ENCODE measurements at regions not wholly inside any gene's neighbourhood (a gene's known extent, or its start where the extent isn't known, plus 50 kb on each side); places are given as distances from the start of the nearest gene placed in this dataset.
"Not testable (repeated sequence)": the region's sequence is repeated elsewhere in the genome, so short reads cannot be mapped to it uniquely, and the experiment has no call there.

DNA sequence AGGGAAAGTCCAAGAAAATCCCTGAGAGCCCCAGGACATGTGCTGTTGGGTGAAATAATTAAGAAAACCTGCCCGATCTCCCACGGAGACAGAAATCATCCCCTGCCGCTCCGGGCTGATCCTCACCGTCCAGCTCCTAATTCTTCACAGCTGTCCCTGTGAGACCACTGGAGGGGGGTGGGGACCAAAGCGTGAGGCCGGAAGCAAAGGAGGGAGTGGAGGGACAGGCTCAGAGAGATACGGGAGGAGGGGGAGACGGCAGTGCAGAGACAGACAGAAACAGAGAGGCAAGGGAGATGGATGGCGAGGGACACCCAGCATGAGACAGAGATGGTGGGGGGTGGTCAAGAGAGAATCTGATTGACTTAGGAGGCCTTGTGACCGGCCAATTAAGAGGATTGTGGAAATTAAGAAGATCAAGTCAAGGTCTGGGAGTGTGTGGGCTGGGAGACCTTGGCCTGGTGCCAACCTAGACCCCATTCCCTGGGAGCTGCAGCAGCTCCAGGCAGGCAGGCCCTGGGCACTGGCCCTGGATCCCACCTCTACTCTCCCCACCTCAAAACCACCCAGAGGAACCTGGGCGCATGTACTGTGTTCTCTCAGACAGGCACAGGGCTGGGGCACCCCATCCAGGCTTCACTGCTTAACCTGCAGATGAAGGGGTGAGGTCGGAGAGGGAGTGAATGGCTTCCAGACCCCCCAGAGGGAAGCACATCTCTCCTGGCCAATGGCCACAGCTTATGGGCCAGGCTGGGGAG is 113.2 kb upstream of the ALDH1A3 start:
- no peak for DNase-seq (ENCODE audit: low read depth)

DNA sequence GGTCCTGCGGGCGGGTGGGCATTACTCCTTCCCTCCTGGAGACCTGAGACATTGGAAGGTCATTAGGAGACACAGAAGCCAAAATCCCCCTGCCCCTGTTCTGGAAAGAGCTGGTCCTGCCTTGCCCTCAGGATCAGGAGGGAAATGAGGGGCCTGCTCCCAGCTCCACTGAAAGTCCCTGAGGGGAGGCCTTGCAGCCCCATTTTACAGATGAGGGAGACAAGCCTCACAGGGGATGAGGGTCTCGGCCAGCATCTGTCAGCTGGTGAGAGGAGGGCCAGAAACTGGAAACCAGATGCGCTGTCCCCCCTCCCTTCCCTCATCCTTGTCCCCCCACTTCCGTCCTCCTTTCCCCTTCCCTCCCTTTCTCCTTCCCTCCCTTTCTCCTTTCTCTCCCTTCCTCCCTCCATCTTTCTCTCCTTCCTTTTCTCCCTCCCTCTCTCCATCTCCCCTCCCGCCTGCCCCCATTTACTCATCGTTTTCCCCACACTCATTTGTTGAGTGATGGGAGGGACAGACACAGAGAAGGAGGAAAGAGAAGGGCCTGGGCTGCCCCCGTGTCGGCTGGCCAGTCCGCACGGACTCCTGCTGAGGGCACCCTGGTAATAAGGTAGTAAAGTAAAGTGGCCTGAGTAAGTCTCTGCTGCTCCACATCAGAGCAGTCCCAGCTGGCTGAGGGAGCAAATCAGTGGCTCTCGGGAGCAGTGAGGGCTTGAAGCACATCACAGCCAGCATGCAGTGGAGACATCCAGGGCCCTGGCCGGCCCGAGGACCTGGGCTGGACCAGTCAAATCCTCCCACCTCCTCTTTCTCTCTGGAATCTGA is 112.4 kb upstream of the ALDH1A3 start:
- no peak for DNase-seq (ENCODE audit: low read depth)

DNA sequence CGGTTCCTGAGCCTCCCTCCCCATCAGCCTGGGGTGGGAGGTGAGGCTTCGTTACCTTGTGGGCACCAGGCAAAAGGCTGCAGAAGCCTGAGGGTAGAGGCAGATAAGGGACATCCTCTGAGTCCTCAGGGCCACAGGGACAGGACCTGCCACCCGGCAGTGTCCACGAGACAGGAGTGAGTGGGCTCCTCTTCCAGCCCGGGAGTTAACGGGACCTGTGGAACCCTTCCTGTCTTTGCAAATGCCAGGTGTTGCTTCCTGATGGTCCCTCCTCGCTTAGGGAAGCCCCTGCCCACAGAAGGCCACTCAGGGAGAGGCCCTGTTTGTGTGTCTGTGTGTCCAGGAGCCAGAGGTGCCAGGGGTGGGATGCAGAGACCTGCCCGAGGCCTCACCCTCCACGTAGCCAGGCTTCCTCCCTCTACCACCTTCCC is 111.1 kb upstream of the ALDH1A3 start:
- DNase-seq (ENCODE audit: low read depth), result no peak

DNA sequence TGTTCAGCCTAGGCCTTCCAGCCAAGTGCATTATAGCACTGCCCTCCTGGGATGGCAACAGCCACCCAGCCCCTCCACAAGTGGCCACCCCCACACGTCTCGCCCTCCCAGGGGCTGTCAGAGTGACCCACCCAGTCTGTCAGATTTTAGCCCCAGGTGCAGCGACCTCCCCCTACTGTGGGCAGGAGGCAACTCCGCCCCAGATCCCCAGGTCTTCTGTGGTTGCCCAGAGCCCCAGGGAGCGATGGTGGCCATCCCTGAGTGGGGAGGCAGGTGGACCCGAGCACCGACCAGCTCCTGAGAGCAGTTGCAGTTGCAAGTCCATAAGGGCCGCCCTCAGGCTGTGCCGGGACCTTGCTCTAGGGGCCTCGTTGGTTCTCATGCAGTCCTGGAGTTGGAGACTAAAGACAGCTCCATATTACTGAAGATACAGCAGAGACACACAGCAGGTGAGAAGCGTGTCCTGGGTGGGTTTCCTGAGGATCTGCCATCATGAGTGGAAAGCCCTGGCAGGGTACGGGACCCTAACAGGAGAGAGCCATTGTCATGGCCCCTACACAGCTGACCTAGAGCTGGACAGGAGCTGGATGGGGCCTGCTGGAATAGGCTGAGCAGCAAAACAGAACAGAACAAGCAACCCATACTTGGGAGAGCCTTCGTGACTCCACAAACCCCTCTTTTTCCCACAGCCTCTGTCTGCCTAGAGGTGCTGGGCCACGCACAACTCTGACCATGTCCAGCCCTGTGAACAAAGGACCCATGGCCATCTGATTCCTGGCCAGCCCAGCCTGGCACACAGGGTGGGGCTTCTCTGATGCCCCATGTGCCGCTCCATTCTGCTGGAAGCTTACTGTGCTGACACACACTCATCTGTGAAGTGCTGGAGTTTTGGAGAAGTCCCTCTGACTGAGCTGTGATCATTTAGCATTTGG is 110.3 kb upstream of the ALDH1A3 start:
- no peak for DNase-seq (ENCODE audit: low read depth)

DNA sequence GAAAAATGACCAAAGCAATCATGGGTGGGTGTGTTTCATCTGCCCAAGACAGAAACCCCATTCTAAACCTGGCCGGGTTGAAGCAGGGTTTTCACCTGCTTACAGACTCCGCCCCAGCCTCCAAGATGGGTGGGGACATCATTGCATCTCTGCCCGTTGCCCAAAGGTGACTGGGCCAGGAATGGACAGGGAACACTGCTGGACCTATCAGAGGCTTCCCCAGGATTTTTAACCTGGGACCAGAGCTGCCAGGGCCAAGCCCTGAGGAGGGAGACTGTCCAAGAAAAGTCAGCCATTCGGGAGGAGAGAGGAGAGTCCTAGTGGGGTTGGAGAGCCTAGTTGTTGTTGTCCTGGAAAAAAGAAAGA is 109.7 kb upstream of the ALDH1A3 start:
- no peak for DNase-seq (ENCODE audit: low read depth)

DNA sequence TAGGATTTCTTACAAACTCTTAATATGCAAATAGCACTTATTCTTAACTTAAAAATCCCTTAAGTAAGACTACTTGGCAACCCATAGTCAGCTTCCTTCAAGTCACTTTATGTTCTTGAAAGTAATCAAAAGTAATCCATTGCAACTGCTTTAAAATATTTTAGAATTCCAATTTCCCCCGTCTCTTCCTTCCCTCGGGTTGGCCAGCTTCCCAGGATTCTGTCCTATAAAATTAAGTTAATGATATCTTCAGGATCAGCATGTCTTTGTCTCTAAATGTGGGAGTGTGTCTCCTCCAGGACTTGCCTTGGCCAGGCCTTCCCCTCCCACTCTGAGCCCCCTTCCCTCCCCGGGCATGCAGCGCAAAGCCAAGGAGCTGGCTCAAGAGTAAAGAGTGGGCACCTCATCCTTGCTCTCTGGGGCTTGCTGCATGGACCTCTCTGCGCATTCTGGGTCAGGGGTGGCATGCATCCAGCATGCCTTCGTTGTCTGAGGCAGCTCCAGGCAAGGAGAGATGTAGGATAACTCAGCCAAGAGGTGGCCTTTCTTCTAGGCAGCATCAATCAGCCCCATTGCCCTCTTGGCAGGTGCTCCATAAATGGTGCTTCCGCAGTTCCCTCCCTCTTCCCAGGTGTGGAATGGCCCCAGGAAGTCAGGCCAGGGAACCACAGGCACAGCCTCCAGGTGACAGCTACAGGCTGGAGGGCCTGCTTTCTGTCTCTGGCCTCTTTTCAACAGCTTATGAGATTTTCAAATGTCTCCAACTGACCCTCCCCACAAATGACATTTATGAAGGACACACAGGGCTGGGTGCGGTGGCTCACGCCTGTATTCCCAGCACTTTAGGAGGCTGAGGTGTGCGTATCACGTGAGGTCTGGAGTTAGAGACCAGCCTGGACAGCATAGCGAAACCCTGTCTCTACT is 108.7 kb upstream of the ALDH1A3 start:
- DNase-seq (ENCODE audit: low read depth), result no peak

DNA sequence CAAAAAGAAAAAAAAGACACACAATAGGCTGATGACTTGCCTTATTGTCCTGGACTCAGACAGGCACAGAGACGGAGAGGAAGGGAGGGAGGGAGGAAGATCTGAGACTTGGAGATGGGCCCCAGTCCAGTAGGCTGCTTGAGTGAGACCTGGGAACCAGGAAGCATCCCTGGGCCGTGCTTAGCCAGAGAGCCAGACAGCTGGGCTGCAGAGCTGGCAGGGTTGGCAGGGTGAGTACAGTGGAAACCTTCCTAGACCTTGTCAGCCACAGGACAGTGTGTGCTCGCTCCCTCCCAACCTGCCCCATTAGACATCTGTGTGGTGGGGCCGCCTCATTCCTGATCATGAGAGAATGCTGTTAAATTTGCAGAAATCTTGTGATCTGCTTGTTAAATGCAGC is 107.9 kb upstream of the ALDH1A3 start:
- no peak for DNase-seq (ENCODE audit: low read depth)

DNA sequence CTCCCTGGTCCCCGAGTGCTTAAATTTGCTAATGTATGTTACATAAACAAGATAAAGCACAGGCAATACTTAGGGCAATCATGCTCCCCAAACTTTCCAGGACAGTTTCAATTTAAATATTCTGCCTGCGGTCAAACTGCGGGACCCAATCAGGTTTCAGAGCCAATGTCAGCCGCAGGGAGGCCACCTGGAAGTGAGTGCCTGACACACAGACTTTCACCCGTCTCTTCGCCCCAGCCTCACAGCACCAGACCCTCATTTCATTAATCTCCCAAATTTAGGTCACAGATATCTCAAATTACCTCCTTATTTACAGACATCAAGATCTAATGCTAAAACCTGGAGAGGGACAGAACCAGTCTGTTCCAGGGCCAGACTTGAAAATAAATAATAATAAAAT is 107.2 kb upstream of the ALDH1A3 start:
- DNase-seq (ENCODE audit: low read depth), result no peak

DNA sequence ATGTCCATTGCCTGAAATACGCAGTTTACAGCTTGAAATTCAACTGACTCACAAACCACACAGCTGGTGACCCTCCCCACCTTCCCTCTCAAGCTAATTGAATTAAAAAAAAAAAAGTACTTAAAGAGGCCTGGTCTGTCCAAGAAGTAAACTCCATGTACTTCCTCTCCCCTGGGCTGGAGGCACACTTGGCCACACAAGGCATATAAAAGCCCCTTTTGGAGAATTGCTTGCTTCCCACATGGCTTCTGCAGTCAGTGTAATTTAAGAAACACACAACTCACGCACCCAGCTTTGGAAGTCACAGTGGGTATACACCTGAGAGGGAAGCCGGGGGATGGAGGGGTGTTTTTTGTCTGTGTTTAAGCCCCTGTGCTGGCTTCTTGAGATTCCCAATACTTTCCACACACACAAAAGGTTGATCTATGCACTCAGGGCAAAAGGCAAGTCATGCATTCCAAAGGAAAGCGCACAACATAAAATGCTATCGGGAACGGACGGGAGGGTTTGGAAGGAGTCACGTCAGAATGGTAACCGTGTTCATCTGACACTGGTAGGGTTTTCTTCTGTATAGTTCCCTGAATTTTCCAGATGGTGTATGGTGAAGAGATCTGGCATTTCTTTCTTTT is 106.6 kb upstream of the ALDH1A3 start:
- no peak for DNase-seq (ENCODE audit: low read depth)

DNA sequence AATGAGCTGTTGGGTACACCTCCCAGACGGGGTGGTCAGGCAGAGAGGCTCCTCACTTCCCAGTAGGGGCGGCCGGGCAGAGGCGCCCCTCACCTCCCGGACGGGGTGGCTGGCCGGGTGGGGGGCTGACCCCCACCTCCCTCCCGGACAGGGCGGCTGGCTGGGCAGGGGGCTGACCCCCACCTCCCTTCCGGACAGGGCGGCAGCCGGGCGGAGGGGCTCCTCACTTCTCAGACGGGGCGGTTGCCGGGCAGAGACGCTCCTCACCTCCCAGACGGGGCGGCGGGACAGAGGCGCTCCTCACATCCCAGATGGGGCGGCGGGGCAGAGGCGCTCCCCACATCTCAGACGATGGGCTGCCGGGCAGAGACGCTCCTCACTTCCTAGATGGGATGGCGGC is 105.6 kb upstream of the ALDH1A3 start:
- not testable (repeated sequence) for DNase-seq (ENCODE audit: low read depth)

DNA sequence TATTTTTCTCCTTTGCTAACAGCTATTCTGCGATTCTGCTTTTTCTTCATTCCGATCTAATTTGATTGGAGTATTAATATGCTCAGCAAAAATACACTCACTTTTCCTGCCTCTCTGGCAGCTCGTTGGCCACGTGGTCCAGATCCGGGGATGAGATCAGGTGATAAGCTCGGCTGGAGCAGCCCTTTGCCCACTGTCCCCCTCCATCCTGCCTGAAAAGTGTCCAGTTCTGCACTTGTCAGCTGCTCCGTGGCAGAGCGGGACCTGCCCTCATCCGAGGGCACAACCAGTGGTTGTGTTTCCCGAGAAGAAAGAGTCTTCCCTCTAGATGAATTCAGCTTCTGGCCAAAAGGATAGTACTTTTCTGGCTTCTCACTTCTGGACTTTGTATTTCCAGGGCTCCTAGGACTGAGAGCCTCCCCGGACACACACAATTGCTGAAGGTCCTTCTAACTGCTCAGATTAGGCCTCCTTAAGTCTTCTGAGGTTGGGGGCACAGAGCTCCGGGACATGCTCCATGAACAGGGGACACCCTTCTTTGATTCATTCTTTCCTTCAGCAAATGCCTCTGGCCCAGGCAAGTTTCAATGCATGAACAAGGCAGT is 103.9 kb upstream of the ALDH1A3 start:
- DNase-seq (ENCODE audit: low read depth), result no peak

DNA sequence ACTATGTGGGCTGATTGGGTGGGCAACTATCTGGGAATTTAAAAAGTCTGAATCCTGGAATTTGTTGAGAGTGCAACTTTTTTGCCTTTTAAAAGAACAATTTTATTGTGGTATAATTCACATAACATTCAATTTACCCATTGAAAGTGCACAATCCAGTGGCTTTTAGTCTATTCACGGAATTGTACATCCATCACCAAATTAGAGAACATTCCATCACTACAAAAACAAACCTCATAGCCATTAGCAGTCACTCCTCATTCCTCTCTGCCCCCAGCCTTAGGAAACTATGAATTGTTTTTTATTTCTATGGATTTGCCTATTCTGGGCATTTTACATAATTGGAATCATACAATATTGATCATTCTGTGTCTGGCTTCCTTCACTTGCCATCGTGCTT is 101.8 kb upstream of the ALDH1A3 start:
- DNase-seq (ENCODE audit: low read depth), result no peak

DNA sequence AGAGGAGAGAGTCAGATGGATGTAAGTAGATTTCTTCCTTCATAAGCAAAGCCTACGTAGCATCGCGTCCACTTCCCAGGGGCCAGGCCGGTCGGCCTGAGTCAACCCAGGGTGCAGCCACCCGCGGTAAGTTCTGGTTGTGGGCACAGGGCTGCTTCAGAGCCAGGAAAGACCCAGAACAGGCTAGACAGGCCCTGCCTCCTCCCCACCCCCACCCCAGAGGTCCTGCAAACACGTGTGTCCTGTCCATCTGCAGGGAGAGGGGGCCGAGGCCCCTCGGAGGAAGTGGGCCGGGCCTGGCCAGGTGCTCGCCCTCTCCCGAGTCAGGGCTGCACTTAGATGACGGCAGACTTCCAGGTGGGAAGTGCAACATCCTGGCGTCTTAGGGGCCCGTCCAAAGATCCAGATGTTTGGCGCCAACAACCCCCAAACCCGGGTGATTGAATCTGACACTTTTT is 100.8 kb upstream of the ALDH1A3 start:
- DNase-seq (ENCODE audit: low read depth), result no peak

DNA sequence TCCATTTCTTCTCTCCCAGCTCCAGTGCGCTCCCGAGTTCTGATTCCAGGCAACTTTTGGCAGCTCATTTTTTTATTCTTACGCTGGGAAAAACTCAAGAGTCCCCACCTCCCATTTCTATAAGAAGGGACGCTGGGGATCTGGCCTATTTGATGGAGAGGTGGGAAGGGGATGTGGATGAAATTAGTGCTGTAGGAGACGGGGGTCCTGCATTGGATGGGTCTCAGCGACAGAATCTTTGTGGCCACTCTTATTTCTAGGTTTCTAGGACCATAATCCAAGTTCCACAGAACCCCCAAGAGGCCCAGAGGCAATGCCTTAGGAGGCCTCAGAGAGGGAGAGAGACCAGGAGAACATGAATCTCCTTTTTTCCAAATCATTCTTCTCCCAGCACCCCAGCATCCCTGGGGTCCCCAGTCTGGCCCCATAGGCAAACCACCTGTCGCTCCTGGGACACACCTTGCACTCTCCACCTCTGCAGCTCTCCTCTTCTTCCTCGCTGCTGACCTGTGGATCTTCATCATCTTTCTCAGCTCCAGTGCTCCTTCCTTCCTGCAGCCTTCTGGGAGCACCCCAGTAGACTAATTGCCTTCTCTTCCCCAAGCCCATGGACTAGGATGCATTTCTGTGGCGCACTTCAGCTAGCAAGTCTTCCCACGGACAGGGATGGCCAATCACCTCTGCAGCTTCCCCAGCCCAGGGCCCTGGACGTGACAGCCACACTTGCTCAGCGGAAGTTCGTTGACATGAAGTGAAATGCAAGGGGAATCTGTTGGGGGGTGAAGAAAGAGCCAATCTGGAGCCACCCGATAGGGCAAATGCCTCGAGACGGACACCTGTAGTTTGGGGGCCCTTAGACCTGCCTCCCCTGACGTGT is 100.1 kb upstream of the ALDH1A3 start:
- no peak for DNase-seq (ENCODE audit: low read depth)

DNA sequence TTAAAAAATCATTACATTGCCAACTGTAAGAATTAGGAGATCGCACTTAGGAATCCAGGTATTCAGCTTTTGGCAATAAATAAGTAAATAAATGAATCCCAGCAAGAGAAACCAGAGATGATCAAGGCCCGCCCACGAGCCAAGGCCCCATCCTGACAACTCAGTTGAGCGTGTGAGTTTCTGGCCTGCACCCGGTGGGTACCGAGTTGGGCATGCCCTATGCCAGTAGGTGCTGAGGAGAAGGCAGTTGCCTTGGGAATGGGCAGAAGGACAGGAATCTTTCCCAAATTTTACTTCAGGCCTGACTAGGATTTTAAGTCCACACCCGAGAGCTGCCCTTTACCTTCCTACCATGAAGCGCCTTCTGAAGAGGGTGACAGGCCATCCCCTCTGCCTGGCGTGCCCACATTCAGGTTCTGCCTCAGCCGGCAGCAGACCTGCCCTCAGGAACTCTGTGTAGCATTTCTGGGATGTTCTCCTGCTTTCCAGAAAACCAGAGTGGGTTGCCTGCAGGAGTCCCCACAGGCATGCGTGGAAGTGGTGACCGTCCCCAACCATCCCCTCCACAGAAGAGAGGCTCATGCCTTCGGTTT is 99.3 kb upstream of the ALDH1A3 start:
- DNase-seq (ENCODE audit: low read depth), result no peak

DNA sequence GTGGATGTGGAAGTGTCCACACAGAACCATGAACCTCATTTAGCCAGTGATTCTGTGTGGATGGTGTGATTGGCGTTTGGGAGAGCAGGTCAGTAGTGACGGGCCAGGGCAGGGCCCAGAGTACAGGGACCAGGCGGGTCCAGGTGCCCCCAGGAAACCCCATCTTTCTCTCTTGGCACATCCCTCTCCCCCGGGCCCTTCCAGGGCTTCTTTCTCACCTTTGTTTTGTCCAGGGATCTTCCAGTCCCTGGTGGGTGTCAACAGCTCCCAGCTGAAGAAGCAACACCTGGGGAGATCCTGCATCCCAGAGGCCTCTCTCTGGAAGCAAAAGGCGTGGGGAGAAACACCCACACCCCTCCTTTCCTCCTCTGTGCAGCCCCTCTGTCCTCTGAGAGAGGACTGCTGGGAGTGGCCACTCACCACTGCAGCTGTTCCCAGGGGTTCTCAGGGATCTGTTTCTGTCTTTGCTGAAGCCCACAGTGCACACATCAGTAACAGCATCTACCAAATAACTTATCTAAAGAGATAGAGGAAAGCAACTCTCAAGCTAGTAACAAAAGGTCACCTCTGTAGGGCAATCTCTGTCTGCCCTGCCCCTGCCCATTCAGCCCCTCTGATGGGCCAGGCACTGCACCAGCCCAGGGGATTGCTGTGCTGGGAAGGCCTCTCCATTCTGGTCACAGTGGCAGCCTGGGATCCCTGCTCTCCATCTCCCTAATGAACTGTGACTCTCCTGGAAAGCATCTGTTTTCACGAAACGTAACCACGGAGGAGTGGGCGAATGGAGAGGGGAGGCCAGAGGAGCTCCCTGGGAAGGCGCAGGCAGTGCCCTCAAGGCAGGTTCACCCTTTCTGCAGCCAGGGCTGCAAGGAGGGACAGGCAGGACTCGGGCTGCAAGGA is 98.3 kb upstream of the ALDH1A3 start:
- DNase-seq (ENCODE audit: low read depth), result no peak

DNA sequence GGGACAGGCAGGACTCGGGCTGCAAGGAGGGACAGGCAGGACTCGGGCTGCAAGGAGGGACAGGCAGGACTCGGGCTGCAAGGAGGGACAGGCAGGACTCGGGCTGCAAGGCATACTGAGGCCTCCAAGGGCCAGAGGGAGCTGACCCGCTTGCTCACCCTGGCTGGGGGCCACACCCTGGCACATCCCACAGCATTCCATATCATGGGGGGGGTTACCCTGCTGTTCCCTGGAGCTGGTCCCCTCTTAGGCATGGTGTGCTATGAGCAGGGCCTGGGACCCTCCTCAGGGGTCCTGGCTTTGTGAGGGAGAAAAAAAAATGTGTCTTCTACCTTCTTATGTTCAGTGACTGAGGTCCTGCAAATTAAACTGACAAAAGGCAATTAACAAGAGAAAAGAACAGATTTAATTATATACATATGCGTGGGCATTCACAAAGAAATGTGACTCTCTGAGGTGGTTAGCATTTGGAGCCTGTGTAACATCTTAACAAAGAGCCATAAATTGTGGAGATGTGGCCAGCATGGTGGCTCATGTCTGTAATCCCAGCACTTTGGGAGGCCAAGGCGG is 97.6 kb upstream of the ALDH1A3 start:
- no peak for DNase-seq (ENCODE audit: low read depth)
